ENCODE measurements at regions not wholly inside any gene's neighbourhood (a gene's known extent, or its start where the extent isn't known, plus 50 kb on each side); places are given as distances from the start of the nearest gene placed in this dataset.

DNA sequence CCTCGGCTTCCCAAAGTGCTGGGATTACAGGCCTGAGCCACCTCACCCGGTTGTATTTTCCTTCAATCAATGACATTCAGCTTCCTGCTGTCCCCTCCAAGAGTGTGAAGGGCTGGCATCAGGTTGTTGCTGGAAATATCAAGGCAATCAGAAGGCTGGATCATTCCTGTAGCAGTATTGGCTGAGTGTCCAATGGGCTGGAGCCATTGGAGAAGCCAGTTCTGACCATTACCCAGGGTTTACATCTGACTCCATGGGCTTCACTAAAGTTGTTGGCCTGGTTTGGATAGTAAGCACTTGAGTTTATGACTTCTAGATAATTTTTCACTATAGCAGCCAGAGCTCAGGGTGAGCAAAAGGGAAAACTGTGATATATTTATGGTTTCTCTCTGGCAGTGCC, 137.0 kb downstream of the DLEU7 start:
- TF ChIP-seq, protein P1, sequence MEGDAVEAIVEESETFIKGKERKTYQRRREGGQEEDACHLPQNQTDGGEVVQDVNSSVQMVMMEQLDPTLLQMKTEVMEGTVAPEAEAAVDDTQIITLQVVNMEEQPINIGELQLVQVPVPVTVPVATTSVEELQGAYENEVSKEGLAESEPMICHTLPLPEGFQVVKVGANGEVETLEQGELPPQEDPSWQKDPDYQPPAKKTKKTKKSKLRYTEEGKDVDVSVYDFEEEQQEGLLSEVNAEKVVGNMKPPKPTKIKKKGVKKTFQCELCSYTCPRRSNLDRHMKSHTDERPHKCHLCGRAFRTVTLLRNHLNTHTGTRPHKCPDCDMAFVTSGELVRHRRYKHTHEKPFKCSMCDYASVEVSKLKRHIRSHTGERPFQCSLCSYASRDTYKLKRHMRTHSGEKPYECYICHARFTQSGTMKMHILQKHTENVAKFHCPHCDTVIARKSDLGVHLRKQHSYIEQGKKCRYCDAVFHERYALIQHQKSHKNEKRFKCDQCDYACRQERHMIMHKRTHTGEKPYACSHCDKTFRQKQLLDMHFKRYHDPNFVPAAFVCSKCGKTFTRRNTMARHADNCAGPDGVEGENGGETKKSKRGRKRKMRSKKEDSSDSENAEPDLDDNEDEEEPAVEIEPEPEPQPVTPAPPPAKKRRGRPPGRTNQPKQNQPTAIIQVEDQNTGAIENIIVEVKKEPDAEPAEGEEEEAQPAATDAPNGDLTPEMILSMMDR (IDR thresholded peaks at IDR 0.05) = no peak
- TF ChIP-seq POLR2A (IDR thresholded peaks at IDR 0.05) = no peak
- TF ChIP-seq POLR2AphosphoS5 (IDR thresholded peaks at IDR 0.05) = no peak
